ENCODE measurements at regions not wholly inside any gene's neighbourhood (a gene's known extent, or its start where the extent isn't known, plus 50 kb on each side); places are given as distances from the start of the nearest gene placed in this dataset.

DNA sequence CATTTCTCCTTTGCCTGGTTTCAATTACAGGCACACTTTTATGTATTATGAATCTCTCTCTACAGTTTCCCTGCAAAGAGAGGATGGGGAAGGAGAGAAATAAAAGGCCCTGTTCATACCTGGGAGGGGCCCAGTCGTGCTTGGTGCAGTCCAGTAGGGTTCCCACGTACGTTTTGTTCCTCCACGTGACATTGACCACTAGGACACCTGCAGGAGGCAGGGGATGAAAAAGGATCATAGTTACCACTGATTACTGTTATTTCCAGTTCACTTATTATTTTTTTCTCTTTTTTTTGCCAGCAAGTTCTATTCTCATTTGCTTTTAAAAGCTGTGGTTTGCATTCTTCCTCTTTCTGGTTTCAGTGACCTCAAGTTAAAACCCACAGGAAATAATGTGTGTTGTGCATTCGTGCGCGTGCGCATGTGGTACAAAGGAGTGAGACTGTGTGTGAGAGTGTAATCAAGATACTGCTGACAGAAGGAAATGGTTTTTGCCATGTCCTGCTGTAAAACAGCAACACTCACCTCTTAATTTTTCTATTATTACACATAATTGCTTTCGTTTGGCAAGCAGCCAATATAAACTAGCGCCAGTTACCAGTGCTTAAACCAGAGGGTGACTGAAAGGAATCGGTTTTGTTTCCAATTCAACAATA, 96.8 kb downstream of the ZNF608 start:
- no peaks in the 10 kb centered on the region for H3K9me3 ChIP-seq
- H3K27ac ChIP-seq, result peak overlapping the region; percentile 2 to 88 (median 62)
- peaks cover 0 to 12% (median 0%) of the 10 kb centered on the region in 3 donors for H3K36me3 ChIP-seq
- H3K27me3 ChIP-seq, result no peaks in the 10 kb centered on the region
- H3K4me3 ChIP-seq, result no peak overlapping the region
- H3K4me1 ChIP-seq, result peaks cover 6 to 46% (median 14%) of the 10 kb centered on the region in 4 donors
- TF ChIP-seq POLR2A (IDR thresholded peaks at IDR 0.05), result no peak
- TF ChIP-seq, protein P1, sequence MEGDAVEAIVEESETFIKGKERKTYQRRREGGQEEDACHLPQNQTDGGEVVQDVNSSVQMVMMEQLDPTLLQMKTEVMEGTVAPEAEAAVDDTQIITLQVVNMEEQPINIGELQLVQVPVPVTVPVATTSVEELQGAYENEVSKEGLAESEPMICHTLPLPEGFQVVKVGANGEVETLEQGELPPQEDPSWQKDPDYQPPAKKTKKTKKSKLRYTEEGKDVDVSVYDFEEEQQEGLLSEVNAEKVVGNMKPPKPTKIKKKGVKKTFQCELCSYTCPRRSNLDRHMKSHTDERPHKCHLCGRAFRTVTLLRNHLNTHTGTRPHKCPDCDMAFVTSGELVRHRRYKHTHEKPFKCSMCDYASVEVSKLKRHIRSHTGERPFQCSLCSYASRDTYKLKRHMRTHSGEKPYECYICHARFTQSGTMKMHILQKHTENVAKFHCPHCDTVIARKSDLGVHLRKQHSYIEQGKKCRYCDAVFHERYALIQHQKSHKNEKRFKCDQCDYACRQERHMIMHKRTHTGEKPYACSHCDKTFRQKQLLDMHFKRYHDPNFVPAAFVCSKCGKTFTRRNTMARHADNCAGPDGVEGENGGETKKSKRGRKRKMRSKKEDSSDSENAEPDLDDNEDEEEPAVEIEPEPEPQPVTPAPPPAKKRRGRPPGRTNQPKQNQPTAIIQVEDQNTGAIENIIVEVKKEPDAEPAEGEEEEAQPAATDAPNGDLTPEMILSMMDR (IDR thresholded peaks at IDR 0.05), result peak in 1 of 6 experiments; percentile 2
- DNase-seq, result peak; percentile 69 to 94 (median 90)

DNA sequence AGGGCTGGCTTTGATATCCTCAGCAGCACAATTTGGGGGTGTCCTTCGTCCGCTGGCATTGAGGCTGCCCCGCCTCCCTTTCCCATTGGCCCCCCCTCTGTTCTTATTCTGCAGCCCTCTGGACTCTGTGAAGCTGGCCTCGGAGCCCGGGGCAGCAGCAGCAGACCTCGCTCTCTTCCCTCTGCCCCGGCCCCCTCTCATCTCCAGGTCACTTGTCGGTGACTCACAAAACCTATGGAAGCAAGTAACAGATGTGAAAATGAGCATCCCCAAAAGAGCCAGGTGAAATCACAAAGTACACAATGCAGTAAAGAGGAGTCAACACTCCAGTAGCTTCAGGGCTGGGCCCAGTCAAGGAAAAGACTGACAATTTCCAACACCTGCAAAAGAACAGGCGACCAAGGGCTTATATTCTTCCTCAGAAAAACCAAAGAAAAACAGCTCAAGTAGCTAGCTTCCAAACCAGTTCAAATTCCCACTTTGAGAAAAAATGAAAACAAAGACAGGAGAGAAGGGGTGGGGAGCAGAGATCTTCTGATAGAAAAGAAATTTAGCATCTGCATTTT, 97.5 kb downstream of the ZNF608 start:
- no peak overlapping the region for H3K4me3 ChIP-seq
- peaks cover 6 to 40% (median 14%) of the 10 kb centered on the region in 4 donors for H3K4me1 ChIP-seq
- no peaks in the 10 kb centered on the region for H3K27me3 ChIP-seq
- H3K36me3 ChIP-seq, result peaks cover 0 to 15% (median 0%) of the 10 kb centered on the region in 3 donors
- DNase-seq, result no peak
- H3K27ac ChIP-seq, result peak overlapping the region in 2 of 4 donors; percentile 42 to 88
- TF ChIP-seq POLR2A (IDR thresholded peaks at IDR 0.05), result no peak
- TF ChIP-seq, protein P1 (IDR thresholded peaks at IDR 0.05), result no peak
- no peaks in the 10 kb centered on the region for H3K9me3 ChIP-seq

DNA sequence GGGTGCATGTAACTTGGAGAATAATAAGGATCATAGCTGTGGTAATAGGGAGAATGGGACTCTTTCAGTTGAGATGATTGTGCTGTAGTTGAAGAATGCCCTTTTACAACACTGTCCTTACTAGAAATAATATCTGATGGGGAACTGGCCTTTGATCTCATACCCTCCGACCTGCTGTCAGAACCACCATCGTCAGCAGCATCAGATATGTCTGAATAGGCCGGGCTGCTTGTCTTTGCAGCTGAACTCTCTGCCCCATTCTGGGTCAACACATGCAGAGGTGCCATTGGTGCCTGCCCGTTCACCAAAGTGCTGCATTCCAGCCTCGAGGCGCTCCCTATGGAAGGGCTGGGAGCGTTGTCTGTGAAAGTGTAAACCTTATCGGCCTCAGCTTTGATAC, 99.1 kb downstream of the ZNF608 start:
- no peak for DNase-seq
- no peak overlapping the region for H3K27ac ChIP-seq

GRCh38 chr5:124645396-124645795, 101.0 kb downstream of the ZNF608 start:
- Histone ChIP-seq H3K27me3 (no peaks in the 10 kb centered on the region), H3K27ac (no peak overlapping the region), H3K4me1 (peaks cover 5 to 17% (median 7%) of the 10 kb centered on the region in 4 donors), H3K36me3 (peaks cover 0 to 22% (median 0%) of the 10 kb centered on the region in 3 donors), H3K9me3 (no peaks in the 10 kb centered on the region), H3K4me3 (no peak overlapping the region)
- TF ChIP-seq, protein P1 (IDR thresholded peaks at IDR 0.05), result no peak
- TF ChIP-seq POLR2A (IDR thresholded peaks at IDR 0.05), result no peak
- peak in 2 of 3 donors; percentile 60 to 62 for DNase-seq

More for the DNA sequence above, 99.1 kb downstream of the ZNF608 start:
- Histone ChIP-seq H3K27me3 (no peaks in the 10 kb centered on the region), H3K36me3 (peaks cover 0 to 22% (median 0%) of the 10 kb centered on the region in 3 donors), H3K9me3 (no peaks in the 10 kb centered on the region), H3K4me3 (no peak overlapping the region), H3K4me1 (peaks cover 6 to 32% (median 14%) of the 10 kb centered on the region in 4 donors)
- TF ChIP-seq POLR2A (IDR thresholded peaks at IDR 0.05), result no peak
- TF ChIP-seq, protein P1 (IDR thresholded peaks at IDR 0.05), result no peak

- Histone ChIP-seq H3K27me3 (no peaks in the 10 kb centered on the region), H3K9me3 (no peaks in the 10 kb centered on the region), H3K4me1 (peaks cover 5 to 9% (median 7%) of the 10 kb centered on the region in 4 donors), H3K4me3 (no peak overlapping the region), H3K36me3 (peaks cover 0 to 22% (median 0%) of the 10 kb centered on the region in 3 donors), H3K27ac (no peak overlapping the region)
- no peak for DNase-seq
- TF ChIP-seq POLR2A (IDR thresholded peaks at IDR 0.05), result no peak
- TF ChIP-seq, protein P1 (IDR thresholded peaks at IDR 0.05), result no peak
Measured at GRCh38 chr5:124644582-124644981, 101.9 kb downstream of the ZNF608 start.
